ENCODE measurements at regions not wholly inside any gene's neighbourhood (a gene's known extent, or its start where the extent isn't known, plus 50 kb on each side); places are given as distances from the start of the nearest gene placed in this dataset.

- H3K4me3 Mint-ChIP-seq: no peak overlapping the region
- no peak overlapping the region for H3K27ac Mint-ChIP-seq
- no peaks in the 10 kb centered on the region for H3K4me1 Mint-ChIP-seq
- POLR2A ChIA-PET: no interaction called here
- H3K9me3 Mint-ChIP-seq: no peaks in the 10 kb centered on the region
- no peak for DNase-seq
- no peaks in the 10 kb centered on the region for H3K36me3 Mint-ChIP-seq
- ATAC-seq (ENCODE audit: low read depth): no peak
- no peaks in the 10 kb centered on the region for H3K27me3 Mint-ChIP-seq
These were observed 1293.7 kb upstream of the FAM98A start for GRCh38 chr2:34892766-34893165.

- Mint-ChIP-seq H3K4me1 (no peaks in the 10 kb centered on the region), H3K4me3 (no peak overlapping the region), H3K36me3 (no peaks in the 10 kb centered on the region), H3K27me3 (no peaks in the 10 kb centered on the region), H3K9me3 (no peaks in the 10 kb centered on the region), H3K27ac (no peak overlapping the region)
- ATAC-seq (ENCODE audit: low read depth): no peak
- no peak for DNase-seq
- POLR2A ChIA-PET: no interaction called here
These were observed 1293.2 kb upstream of the FAM98A start for GRCh38 chr2:34892256-34892655.

GRCh38 chr2:34875091-34875745 is 1276.1 kb upstream of the FAM98A start:
- Mint-ChIP-seq H3K4me3 (no peak overlapping the region), H3K4me1 (no peaks in the 10 kb centered on the region), H3K36me3 (no peaks in the 10 kb centered on the region), H3K9me3 (no peaks in the 10 kb centered on the region), H3K27me3 (no peaks in the 10 kb centered on the region), H3K27ac (no peak overlapping the region)
- POLR2A ChIA-PET: no interaction called here
- DNase-seq: no peak
- ATAC-seq (ENCODE audit: low read depth): no peak

- POLR2A ChIA-PET: no interaction called here
- no peaks in the 10 kb centered on the region for H3K4me1 Mint-ChIP-seq
- no peak for ATAC-seq (ENCODE audit: low read depth)
These were observed 1254.5 kb upstream of the FAM98A start for GRCh38 chr2:34853646-34854045.

GRCh38 chr2:34851804-34852203 is 1252.7 kb upstream of the FAM98A start:
- Mint-ChIP-seq H3K27ac (no peak overlapping the region), H3K4me3 (no peak overlapping the region)
- POLR2A ChIA-PET: no interaction called here

More at GRCh38 chr2:34853646-34854045, 1254.5 kb upstream of the FAM98A start:
- Mint-ChIP-seq H3K27me3 (no peaks in the 10 kb centered on the region), H3K27ac (no peak overlapping the region), H3K36me3 (no peaks in the 10 kb centered on the region), H3K4me3 (no peak overlapping the region), H3K9me3 (peaks cover 7% of the 10 kb centered on the region)
- no peak for DNase-seq

GRCh38 chr2:34849827-34850226 is 1250.7 kb upstream of the FAM98A start:
- H3K4me3 Mint-ChIP-seq: no peak overlapping the region
- no peaks in the 10 kb centered on the region for H3K27me3 Mint-ChIP-seq
- peaks cover 4% of the 10 kb centered on the region for H3K9me3 Mint-ChIP-seq
- no peaks in the 10 kb centered on the region for H3K36me3 Mint-ChIP-seq
- ATAC-seq (ENCODE audit: low read depth): no peak
- POLR2A ChIA-PET: no interaction called here
- no peak for DNase-seq
- no peaks in the 10 kb centered on the region for H3K4me1 Mint-ChIP-seq
- H3K27ac Mint-ChIP-seq: no peak overlapping the region

More at GRCh38 chr2:34851804-34852203, 1252.7 kb upstream of the FAM98A start:
- no peaks in the 10 kb centered on the region for H3K4me1 Mint-ChIP-seq
- DNase-seq (no peak), ATAC-seq (ENCODE audit: low read depth) (no peak)
- H3K9me3 Mint-ChIP-seq: peaks cover 7% of the 10 kb centered on the region
- no peaks in the 10 kb centered on the region for H3K27me3 Mint-ChIP-seq
- H3K36me3 Mint-ChIP-seq: no peaks in the 10 kb centered on the region

- DNase-seq (no peak), ATAC-seq (ENCODE audit: low read depth) (no peak)
- H3K27ac Mint-ChIP-seq: no peak overlapping the region
- no peaks in the 10 kb centered on the region for H3K36me3 Mint-ChIP-seq
- peaks cover 4% of the 10 kb centered on the region for H3K9me3 Mint-ChIP-seq
- H3K4me3 Mint-ChIP-seq: no peak overlapping the region
- H3K4me1 Mint-ChIP-seq: no peaks in the 10 kb centered on the region
- H3K27me3 Mint-ChIP-seq: no peaks in the 10 kb centered on the region
- POLR2A ChIA-PET: no interaction called here
These were observed 1249.6 kb upstream of the FAM98A start for GRCh38 chr2:34848691-34849090.

- H3K4me3 Mint-ChIP-seq: no peak overlapping the region
- H3K27ac Mint-ChIP-seq: no peak overlapping the region
- POLR2A ChIA-PET: no interaction called here
- no peak for ATAC-seq (ENCODE audit: low read depth)
- no peaks in the 10 kb centered on the region for H3K36me3 Mint-ChIP-seq
- DNase-seq: no peak
- H3K9me3 Mint-ChIP-seq: peaks cover 2% of the 10 kb centered on the region
- H3K27me3 Mint-ChIP-seq: no peaks in the 10 kb centered on the region
- H3K4me1 Mint-ChIP-seq: no peaks in the 10 kb centered on the region
These were observed 1249.0 kb upstream of the FAM98A start for GRCh38 chr2:34848132-34848531.

- ATAC-seq (ENCODE audit: low read depth) (no peak), DNase-seq (no peak)
- no peaks in the 10 kb centered on the region for H3K9me3 Mint-ChIP-seq
- POLR2A ChIA-PET: no interaction called here
- no peaks in the 10 kb centered on the region for H3K27me3 Mint-ChIP-seq
- no peaks in the 10 kb centered on the region for H3K36me3 Mint-ChIP-seq
- H3K27ac Mint-ChIP-seq: no peak overlapping the region
- no peak overlapping the region for H3K4me3 Mint-ChIP-seq
- no peaks in the 10 kb centered on the region for H3K4me1 Mint-ChIP-seq
These were observed 1245.5 kb upstream of the FAM98A start for GRCh38 chr2:34844629-34845028.

- Mint-ChIP-seq H3K4me1 (no peaks in the 10 kb centered on the region), H3K4me3 (no peak overlapping the region), H3K36me3 (no peaks in the 10 kb centered on the region), H3K9me3 (peaks cover 6% of the 10 kb centered on the region), H3K27ac (no peak overlapping the region), H3K27me3 (no peaks in the 10 kb centered on the region)
- DNase-seq: no peak
- POLR2A ChIA-PET: no interaction called here
- no peak for ATAC-seq (ENCODE audit: low read depth)
These were observed 1239.3 kb upstream of the FAM98A start for GRCh38 chr2:34838408-34838807.

GRCh38 chr2:34836361-34836760 is 1237.3 kb upstream of the FAM98A start:
- DNase-seq (no peak), ATAC-seq (ENCODE audit: low read depth) (no peak)
- Mint-ChIP-seq H3K4me3 (no peak overlapping the region), H3K27me3 (no peaks in the 10 kb centered on the region), H3K4me1 (no peaks in the 10 kb centered on the region), H3K9me3 (peaks cover 8% of the 10 kb centered on the region), H3K27ac (no peak overlapping the region), H3K36me3 (no peaks in the 10 kb centered on the region)
- POLR2A ChIA-PET: no interaction called here

- ATAC-seq (ENCODE audit: low read depth) (no peak), DNase-seq (no peak)
- no peaks in the 10 kb centered on the region for H3K36me3 Mint-ChIP-seq
- peaks cover 6% of the 10 kb centered on the region for H3K9me3 Mint-ChIP-seq
- no peaks in the 10 kb centered on the region for H3K27me3 Mint-ChIP-seq
- H3K4me1 Mint-ChIP-seq: no peaks in the 10 kb centered on the region
- no peak overlapping the region for H3K27ac Mint-ChIP-seq
- POLR2A ChIA-PET: no interaction called here
- H3K4me3 Mint-ChIP-seq: no peak overlapping the region
These were observed 1232.0 kb upstream of the FAM98A start for GRCh38 chr2:34831096-34831495.

GRCh38 chr2:34828481-34828880 is 1229.4 kb upstream of the FAM98A start:
- H3K36me3 Mint-ChIP-seq: no peaks in the 10 kb centered on the region
- H3K9me3 Mint-ChIP-seq: peaks cover 5% of the 10 kb centered on the region
- DNase-seq (no peak), ATAC-seq (ENCODE audit: low read depth) (no peak)
- H3K4me3 Mint-ChIP-seq: no peak overlapping the region
- H3K4me1 Mint-ChIP-seq: no peaks in the 10 kb centered on the region
- H3K27ac Mint-ChIP-seq: no peak overlapping the region
- POLR2A ChIA-PET: no interaction called here
- H3K27me3 Mint-ChIP-seq: no peaks in the 10 kb centered on the region

GRCh38 chr2:34827398-34827797 is 1228.3 kb upstream of the FAM98A start:
- H3K27me3 Mint-ChIP-seq: no peaks in the 10 kb centered on the region
- ATAC-seq (ENCODE audit: low read depth): no peak
- POLR2A ChIA-PET: no interaction called here

GRCh38 chr2:34825686-34826085 is 1226.6 kb upstream of the FAM98A start:
- H3K27me3 Mint-ChIP-seq: no peaks in the 10 kb centered on the region
- H3K4me1 Mint-ChIP-seq: no peaks in the 10 kb centered on the region

More at GRCh38 chr2:34827398-34827797, 1228.3 kb upstream of the FAM98A start:
- no peak overlapping the region for H3K4me3 Mint-ChIP-seq
- H3K36me3 Mint-ChIP-seq: no peaks in the 10 kb centered on the region
- H3K9me3 Mint-ChIP-seq: peaks cover 4% of the 10 kb centered on the region
- DNase-seq: no peak
- no peaks in the 10 kb centered on the region for H3K4me1 Mint-ChIP-seq
- no peak overlapping the region for H3K27ac Mint-ChIP-seq

More at GRCh38 chr2:34825686-34826085, 1226.6 kb upstream of the FAM98A start:
- POLR2A ChIA-PET: no interaction called here
- H3K27ac Mint-ChIP-seq: no peak overlapping the region
- H3K9me3 Mint-ChIP-seq: peaks cover 5% of the 10 kb centered on the region
- no peaks in the 10 kb centered on the region for H3K36me3 Mint-ChIP-seq
- no peak overlapping the region for H3K4me3 Mint-ChIP-seq
- DNase-seq: no peak
- ATAC-seq (ENCODE audit: low read depth): no peak

Data from activated naive CD8-positive, alpha-beta T cell treated with anti-CD3 and anti-CD28 coated beads, Interleukin-2, amount 10 ng/mL, durations not matched to agents 7 days and 5 days (primary cell).